DOHH2 (cell line): ENCODE measurements at regions not wholly inside any gene's neighbourhood (a gene's known extent, or its start where the extent isn't known, plus 50 kb on each side); places are given as distances from the start of the nearest gene placed in this dataset.

ENCODE experiments used
- EZH2phosphoT487 ChIP-seq: fragments of 200-600 bp; sonication (generic); IDR thresholded peaks from 2 replicates; pipeline ENCODE4 v1.6.1; 2017; ENCODE audit warnings: borderline replicate concordance, mild to moderate bottlenecking, antibody characterized with exemption, low read length, moderate library complexity, mixed read lengths
- TF ChIP-seq, protein P1 (sequence below): fragments of 200-600 bp; sonication (generic); IDR thresholded peaks from one replicate; pipeline ENCODE4 v1.5.1; 2014; ENCODE audit warnings: antibody characterized with exemption, mild to moderate bottlenecking, low read depth, low read length; ENCODE audit not compliant: poor library complexity, severe bottlenecking

DNA sequence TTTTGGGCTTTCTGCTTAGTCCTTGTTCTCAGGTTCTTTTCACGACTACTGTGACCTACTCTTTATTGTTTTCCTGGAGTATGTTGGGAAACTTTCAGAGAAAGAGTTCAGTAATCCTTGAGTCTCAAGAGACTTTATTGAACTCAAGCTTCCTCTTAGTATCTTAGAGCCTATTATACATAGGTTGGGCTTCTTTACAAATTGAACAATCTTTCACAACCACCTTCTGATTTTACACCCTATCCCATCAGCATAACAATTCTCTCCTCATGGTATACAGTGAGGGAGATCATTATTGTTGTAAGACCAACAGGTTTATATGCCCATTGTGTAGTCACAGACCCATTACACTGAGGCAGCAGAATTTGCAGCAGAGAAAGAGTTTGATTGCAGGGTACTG, 193.2 kb upstream of the IGF1 start:
- TF ChIP-seq, protein P1, sequence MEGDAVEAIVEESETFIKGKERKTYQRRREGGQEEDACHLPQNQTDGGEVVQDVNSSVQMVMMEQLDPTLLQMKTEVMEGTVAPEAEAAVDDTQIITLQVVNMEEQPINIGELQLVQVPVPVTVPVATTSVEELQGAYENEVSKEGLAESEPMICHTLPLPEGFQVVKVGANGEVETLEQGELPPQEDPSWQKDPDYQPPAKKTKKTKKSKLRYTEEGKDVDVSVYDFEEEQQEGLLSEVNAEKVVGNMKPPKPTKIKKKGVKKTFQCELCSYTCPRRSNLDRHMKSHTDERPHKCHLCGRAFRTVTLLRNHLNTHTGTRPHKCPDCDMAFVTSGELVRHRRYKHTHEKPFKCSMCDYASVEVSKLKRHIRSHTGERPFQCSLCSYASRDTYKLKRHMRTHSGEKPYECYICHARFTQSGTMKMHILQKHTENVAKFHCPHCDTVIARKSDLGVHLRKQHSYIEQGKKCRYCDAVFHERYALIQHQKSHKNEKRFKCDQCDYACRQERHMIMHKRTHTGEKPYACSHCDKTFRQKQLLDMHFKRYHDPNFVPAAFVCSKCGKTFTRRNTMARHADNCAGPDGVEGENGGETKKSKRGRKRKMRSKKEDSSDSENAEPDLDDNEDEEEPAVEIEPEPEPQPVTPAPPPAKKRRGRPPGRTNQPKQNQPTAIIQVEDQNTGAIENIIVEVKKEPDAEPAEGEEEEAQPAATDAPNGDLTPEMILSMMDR = no peak
- TF ChIP-seq EZH2phosphoT487 = no peak
